ENCODE measurements at regions not wholly inside any gene's neighbourhood (a gene's known extent, or its start where the extent isn't known, plus 50 kb on each side); places are given as distances from the start of the nearest gene placed in this dataset.
A peak's percentile ranks its signal among the peaks of the same experiment; 100 is the strongest.

GRCh38 chr1:94306521-94306920 lies 69.1 kb upstream of the ARHGAP29 start:
- Histone ChIP-seq H2AK5ac (ENCODE audit: low read length) (no peak overlapping the region), H3K4me1 (ENCODE audit: control insufficient read depth in 1 of 2, insufficient read depth in 2 of 2, low read length in 2 of 2) (no peaks in the 10 kb centered on the region), H3K27me3 (ENCODE audit: insufficient read depth, low read length) (no peaks in the 10 kb centered on the region), H3K9me3 (ENCODE audit: insufficient read depth, low read depth, low read length) (no peaks in the 10 kb centered on the region), H3K79me2 (ENCODE audit: control insufficient read depth, insufficient read depth, low read length, poor library complexity) (no peaks in the 10 kb centered on the region), H2AFZ (ENCODE audit: insufficient read depth, low read length, poor library complexity) (no peak overlapping the region), H2BK120ac (ENCODE audit: insufficient read depth, low read length, poor library complexity) (no peak overlapping the region), H2BK5ac (ENCODE audit: low read depth, low read length, poor library complexity) (no peak overlapping the region), H2BK12ac (ENCODE audit: low read length) (no peak overlapping the region), H3K4ac (ENCODE audit: low read depth, low read length) (no peak overlapping the region), H3K23ac (ENCODE audit: low read length) (no peak overlapping the region), H3K79me1 (ENCODE audit: low read length) (no peaks in the 10 kb centered on the region), H3K4me3 (ENCODE audit: low read depth, low read length) (no peak overlapping the region), H3K27ac (ENCODE audit: low read depth, low read length) (no peak overlapping the region), H4K8ac (ENCODE audit: low read depth, low read length) (no peak overlapping the region), H4K12ac (ENCODE audit: low read depth, low read length) (no peak overlapping the region), H3K36me3 (ENCODE audit: control insufficient read depth in 1 of 2, insufficient read depth in 2 of 2, low read length in 2 of 2) (no peaks in the 10 kb centered on the region), H3K9ac (ENCODE audit: low read length) (no peak overlapping the region), H3K14ac (ENCODE audit: low read length) (no peak overlapping the region), H3K18ac (ENCODE audit: low read length) (no peak overlapping the region), H4K91ac (ENCODE audit: low read depth, low read length) (no peak overlapping the region), H3K4me2 (ENCODE audit: low read length) (no peak overlapping the region)
- no peak for DNase-seq
- no CpG with 5 or more reads among the region's 1 CpG for WGBS (ENCODE audit: extremely low coverage, insufficient coverage, insufficient read length)

DNA sequence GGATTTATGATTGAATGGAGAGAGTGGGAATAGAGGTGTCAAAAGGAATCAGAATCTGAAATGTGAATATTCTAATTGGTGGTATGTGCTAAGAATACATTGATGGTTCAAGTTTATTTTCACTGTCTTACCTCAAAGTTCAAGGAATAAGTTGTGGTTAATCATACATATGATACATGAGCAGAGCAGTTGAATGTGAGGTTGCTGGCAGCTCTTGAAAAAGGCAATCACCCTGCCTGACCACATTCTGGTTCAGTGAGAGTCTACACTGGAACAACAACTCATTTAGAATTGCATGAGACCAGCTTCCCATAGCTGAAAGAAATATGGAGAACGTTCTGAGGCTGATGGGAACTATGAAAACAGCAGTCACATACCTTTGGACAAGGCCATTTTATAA lies 68.3 kb upstream of the ARHGAP29 start:
- WGBS (ENCODE audit: extremely low coverage, insufficient coverage, insufficient read length): no CpG with 5 or more reads among the region's 1 CpG

DNA sequence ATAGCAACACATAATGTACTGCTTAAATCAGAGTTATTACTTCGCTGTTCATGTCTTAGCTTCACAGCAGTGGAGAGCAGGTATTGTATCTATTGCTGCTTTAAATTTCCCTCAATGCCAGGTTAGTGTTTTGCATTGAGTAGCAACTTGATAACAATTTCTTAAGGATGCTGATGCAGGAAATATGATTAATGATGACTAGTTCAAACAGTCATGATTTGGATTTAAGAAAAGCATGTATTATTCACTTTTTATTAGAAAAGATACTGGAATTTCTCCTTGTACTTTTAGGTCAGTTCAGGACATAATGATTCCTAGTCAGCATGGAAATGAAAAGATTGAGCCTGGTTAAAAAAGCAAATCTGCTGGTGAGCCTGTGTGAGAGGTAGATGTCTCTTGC lies 67.2 kb upstream of the ARHGAP29 start:
- Histone ChIP-seq H3K4me1 (ENCODE audit: control insufficient read depth in 1 of 2, insufficient read depth in 2 of 2, low read length in 2 of 2) (peaks cover 3 to 5% of the 10 kb centered on the region in 2 experiments), H4K8ac (ENCODE audit: low read depth, low read length) (no peak overlapping the region), H3K23ac (ENCODE audit: low read length) (no peak overlapping the region), H3K4ac (ENCODE audit: low read depth, low read length) (no peak overlapping the region), H3K79me2 (ENCODE audit: control insufficient read depth, insufficient read depth, low read length, poor library complexity) (no peaks in the 10 kb centered on the region), H2AFZ (ENCODE audit: insufficient read depth, low read length, poor library complexity) (no peak overlapping the region), H3K14ac (ENCODE audit: low read length) (no peak overlapping the region), H2BK5ac (ENCODE audit: low read depth, low read length, poor library complexity) (no peak overlapping the region), H4K12ac (ENCODE audit: low read depth, low read length) (no peak overlapping the region), H3K18ac (ENCODE audit: low read length) (no peak overlapping the region), H3K27ac (ENCODE audit: low read depth, low read length) (no peak overlapping the region), H3K79me1 (ENCODE audit: low read length) (peaks cover 3% of the 10 kb centered on the region), H3K36me3 (ENCODE audit: control insufficient read depth in 1 of 2, insufficient read depth in 2 of 2, low read length in 2 of 2) (no peaks in the 10 kb centered on the region), H2BK120ac (ENCODE audit: insufficient read depth, low read length, poor library complexity) (no peak overlapping the region), H4K91ac (ENCODE audit: low read depth, low read length) (no peak overlapping the region), H3K27me3 (ENCODE audit: insufficient read depth, low read length) (no peaks in the 10 kb centered on the region), H3K4me2 (ENCODE audit: low read length) (no peak overlapping the region), H3K9ac (ENCODE audit: low read length) (no peak overlapping the region), H2AK5ac (ENCODE audit: low read length) (no peak overlapping the region), H2BK12ac (ENCODE audit: low read length) (no peak overlapping the region), H3K4me3 (ENCODE audit: low read depth, low read length) (no peak overlapping the region), H3K9me3 (ENCODE audit: insufficient read depth, low read depth, low read length) (no peaks in the 10 kb centered on the region)
- no CpG with 5 or more reads among the region's 1 CpG for WGBS (ENCODE audit: extremely low coverage, insufficient coverage, insufficient read length)
- DNase-seq: no peak

More for the DNA sequence above, 68.3 kb upstream of the ARHGAP29 start:
- Histone ChIP-seq H3K9ac (ENCODE audit: low read length) (no peak overlapping the region), H3K79me2 (ENCODE audit: control insufficient read depth, insufficient read depth, low read length, poor library complexity) (no peaks in the 10 kb centered on the region), H3K9me3 (ENCODE audit: insufficient read depth, low read depth, low read length) (no peaks in the 10 kb centered on the region), H3K36me3 (ENCODE audit: control insufficient read depth in 1 of 2, insufficient read depth in 2 of 2, low read length in 2 of 2) (no peaks in the 10 kb centered on the region), H3K79me1 (ENCODE audit: low read length) (peaks cover 1% of the 10 kb centered on the region), H3K14ac (ENCODE audit: low read length) (no peak overlapping the region), H3K23ac (ENCODE audit: low read length) (no peak overlapping the region), H2BK5ac (ENCODE audit: low read depth, low read length, poor library complexity) (no peak overlapping the region), H2BK12ac (ENCODE audit: low read length) (no peak overlapping the region), H3K27me3 (ENCODE audit: insufficient read depth, low read length) (no peaks in the 10 kb centered on the region), H4K91ac (ENCODE audit: low read depth, low read length) (no peak overlapping the region), H2AFZ (ENCODE audit: insufficient read depth, low read length, poor library complexity) (no peak overlapping the region), H2BK120ac (ENCODE audit: insufficient read depth, low read length, poor library complexity) (no peak overlapping the region), H3K4me1 (ENCODE audit: control insufficient read depth in 1 of 2, insufficient read depth in 2 of 2, low read length in 2 of 2) (no peaks in the 10 kb centered on the region), H3K4me3 (ENCODE audit: low read depth, low read length) (no peak overlapping the region), H2AK5ac (ENCODE audit: low read length) (no peak overlapping the region), H3K18ac (ENCODE audit: low read length) (no peak overlapping the region), H3K27ac (ENCODE audit: low read depth, low read length) (no peak overlapping the region), H4K12ac (ENCODE audit: low read depth, low read length) (no peak overlapping the region), H3K4ac (ENCODE audit: low read depth, low read length) (no peak overlapping the region), H3K4me2 (ENCODE audit: low read length) (no peak overlapping the region), H4K8ac (ENCODE audit: low read depth, low read length) (no peak overlapping the region)
- DNase-seq: peak in 1 of 2 donors; percentile 26

DNA sequence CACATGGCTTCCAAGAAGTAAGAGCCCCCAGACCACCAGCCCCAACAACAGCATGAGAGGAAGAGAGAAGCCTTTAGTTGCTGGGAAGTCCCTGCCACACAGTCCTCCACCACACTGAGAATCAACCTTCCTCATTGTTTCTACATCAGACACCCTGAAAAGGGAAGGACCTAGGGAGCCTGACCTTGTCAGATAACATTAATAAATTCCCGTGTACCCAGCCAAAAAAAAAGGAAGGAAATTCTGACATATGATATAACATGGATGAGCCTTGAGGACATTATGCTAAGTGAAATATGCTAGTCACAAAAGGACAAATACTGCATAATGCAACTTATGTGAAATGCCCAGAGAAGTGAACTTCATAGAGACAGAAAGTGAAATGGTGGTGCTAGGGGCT lies 65.6 kb upstream of the ARHGAP29 start:
- Histone ChIP-seq H3K23ac (ENCODE audit: low read length) (no peak overlapping the region), H3K27me3 (ENCODE audit: insufficient read depth, low read length) (no peaks in the 10 kb centered on the region), H3K4me1 (ENCODE audit: control insufficient read depth in 1 of 2, insufficient read depth in 2 of 2, low read length in 2 of 2) (peaks cover 3 to 7% of the 10 kb centered on the region in 2 experiments), H2AFZ (ENCODE audit: insufficient read depth, low read length, poor library complexity) (no peak overlapping the region), H3K14ac (ENCODE audit: low read length) (no peak overlapping the region), H4K91ac (ENCODE audit: low read depth, low read length) (no peak overlapping the region), H3K18ac (ENCODE audit: low read length) (no peak overlapping the region), H2BK12ac (ENCODE audit: low read length) (no peak overlapping the region), H4K12ac (ENCODE audit: low read depth, low read length) (no peak overlapping the region), H4K8ac (ENCODE audit: low read depth, low read length) (no peak overlapping the region), H3K27ac (ENCODE audit: low read depth, low read length) (no peak overlapping the region), H3K9ac (ENCODE audit: low read length) (no peak overlapping the region), H3K4me3 (ENCODE audit: low read depth, low read length) (no peak overlapping the region), H3K79me1 (ENCODE audit: low read length) (peaks cover 3% of the 10 kb centered on the region), H3K4ac (ENCODE audit: low read depth, low read length) (no peak overlapping the region), H2BK120ac (ENCODE audit: insufficient read depth, low read length, poor library complexity) (no peak overlapping the region), H3K9me3 (ENCODE audit: insufficient read depth, low read depth, low read length) (no peaks in the 10 kb centered on the region), H3K4me2 (ENCODE audit: low read length) (no peak overlapping the region), H3K79me2 (ENCODE audit: control insufficient read depth, insufficient read depth, low read length, poor library complexity) (no peaks in the 10 kb centered on the region), H2AK5ac (ENCODE audit: low read length) (no peak overlapping the region), H2BK5ac (ENCODE audit: low read depth, low read length, poor library complexity) (no peak overlapping the region), H3K36me3 (ENCODE audit: control insufficient read depth in 1 of 2, insufficient read depth in 2 of 2, low read length in 2 of 2) (no peaks in the 10 kb centered on the region)
- DNase-seq: no peak
- WGBS (ENCODE audit: extremely low coverage, insufficient coverage, insufficient read length): no CpG with 5 or more reads among the region's 1 CpG
